Peyer's patch (tissue), 4 donors: ENCODE measurements at regions not wholly inside any gene's neighbourhood (a gene's known extent, or its start where the extent isn't known, plus 50 kb on each side); places are given as distances from the start of the nearest gene placed in this dataset.

ENCODE experiments used
- CTCF ChIP-seq, 6 experiments: fragments of 450-650 bp in 4 of 6; fragments of 200-600 bp in 2 of 6; sonication (generic) in 1 of 6; IDR thresholded peaks; one replicate each; pipeline ENCODE4 v1.5.1; 2017 to 2019; ENCODE audit warnings: antibody characterized with exemption in 6 of 6, mild to moderate bottlenecking in 3 of 6, moderate library complexity in 1 of 6
- POLR2A ChIP-seq, 2 donors: fragments of 450-650 bp; IDR thresholded peaks; one replicate each; pipeline ENCODE4 v1.5.1; 2017; ENCODE audit warnings: antibody characterized with exemption in 2 of 2, mild to moderate bottlenecking in 2 of 2, moderate library complexity in 2 of 2

- TF ChIP-seq CTCF (IDR thresholded peaks at IDR 0.05) (no peak), POLR2A (IDR thresholded peaks at IDR 0.05) (no peak)
These were observed 328.1 kb upstream of the TBL1XR1 start for GRCh38 chr3:177525414-177525813.
